HL-60 (cell line): ENCODE measurements at regions not wholly inside any gene's neighbourhood (a gene's known extent, or its start where the extent isn't known, plus 50 kb on each side); places are given as distances from the start of the nearest gene placed in this dataset.

Source experiments
- CTCF ChIP-seq: IDR thresholded peaks from one replicate; pipeline ENCODE4 v1.5.1; 2011; ENCODE audit warnings: low read length, control low read depth, inconsistent platforms; ENCODE audit not compliant: insufficient read depth
- GABPA ChIP-seq: IDR thresholded peaks from 2 replicates; pipeline ENCODE4 v1.6.1; 2012; ENCODE audit warnings: low read depth
- POLR2AphosphoS5 ChIP-seq: IDR thresholded peaks from 2 replicates; pipeline ENCODE4 v1.6.1; 2012; ENCODE audit warnings: low read depth
- REST ChIP-seq: IDR thresholded peaks from 2 replicates; pipeline ENCODE4 v1.6.1; 2012; ENCODE audit warnings: low read depth; ENCODE audit not compliant: insufficient replicate concordance

GRCh38 chr16:86806181-86806837 lies 228.0 kb downstream of the FOXL1 start:
- TF ChIP-seq CTCF (no peak), POLR2AphosphoS5 (no peak), REST (no peak), GABPA (no peak)
